8988T (cell line): ENCODE measurements at regions not wholly inside any gene's neighbourhood (a gene's known extent, or its start where the extent isn't known, plus 50 kb on each side); places are given as distances from the start of the nearest gene placed in this dataset.
"Not testable (repeated sequence)": the region's sequence is repeated elsewhere in the genome, so short reads cannot be mapped to it uniquely, and the experiment has no call there.

ENCODE experiments used
- DNase-seq: peaks from one replicate; pipeline ENCODE4 v3.0.0; 2011

GRCh38 chr18:40307627-40308026 is 1647.4 kb upstream of the PIK3C3 start:
- no peak for DNase-seq

DNA sequence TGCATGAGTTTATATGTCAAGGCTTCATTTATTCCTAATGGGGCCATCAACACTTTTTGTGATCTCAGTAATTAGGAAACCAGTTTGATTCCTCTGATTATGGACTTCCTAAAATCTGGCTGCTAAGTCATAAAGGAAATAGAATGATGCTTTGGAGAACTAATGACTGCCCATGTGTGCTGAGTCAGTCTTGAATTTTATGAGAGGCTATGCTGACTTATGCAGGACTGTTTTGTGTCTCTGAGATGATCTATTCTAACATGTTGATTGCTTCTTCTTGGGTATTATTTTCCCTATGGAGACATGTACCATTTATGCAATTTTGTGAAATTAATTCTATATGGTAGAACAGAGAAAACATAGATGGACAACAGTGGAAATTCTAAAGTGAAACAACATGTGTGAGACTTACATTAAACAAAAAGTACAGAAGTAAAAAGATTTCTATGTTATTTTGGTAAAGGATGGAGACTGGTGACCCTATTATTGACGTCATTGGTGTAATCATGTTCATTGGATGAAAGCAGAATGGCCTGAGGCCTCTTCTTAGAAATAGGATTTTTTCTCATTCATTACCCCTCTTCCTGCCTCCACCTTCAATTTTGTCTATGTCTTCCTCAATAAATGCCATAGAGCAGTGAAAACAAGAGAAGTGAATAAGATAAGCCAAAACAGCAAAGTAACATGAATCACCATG is 1658.2 kb upstream of the PIK3C3 start:
- DNase-seq, result no peak

- no peak for DNase-seq
Observed at GRCh38 chr18:40292985-40293710, 1661.9 kb upstream of the PIK3C3 start.

DNA sequence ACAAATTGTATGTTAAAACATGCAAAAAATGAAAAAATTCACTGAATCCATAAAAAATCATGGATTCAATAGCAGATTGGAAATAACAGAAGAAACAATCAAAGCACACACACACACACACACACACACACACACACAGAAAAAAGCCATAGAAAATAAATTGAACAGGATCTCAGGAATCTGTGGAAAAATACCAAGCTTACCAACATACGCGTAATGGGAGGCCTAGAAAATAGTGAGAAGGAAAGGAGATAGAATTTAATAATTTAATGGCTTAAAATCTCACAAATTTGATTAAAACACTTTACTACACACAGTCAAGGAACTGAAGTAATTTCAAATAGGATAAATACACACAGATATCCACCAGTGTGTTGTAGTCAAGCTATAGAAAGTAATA is 1671.5 kb upstream of the PIK3C3 start:
- no peak for DNase-seq

GRCh38 chr18:40281356-40281755 is 1673.7 kb upstream of the PIK3C3 start:
- not testable (repeated sequence) for DNase-seq

DNA sequence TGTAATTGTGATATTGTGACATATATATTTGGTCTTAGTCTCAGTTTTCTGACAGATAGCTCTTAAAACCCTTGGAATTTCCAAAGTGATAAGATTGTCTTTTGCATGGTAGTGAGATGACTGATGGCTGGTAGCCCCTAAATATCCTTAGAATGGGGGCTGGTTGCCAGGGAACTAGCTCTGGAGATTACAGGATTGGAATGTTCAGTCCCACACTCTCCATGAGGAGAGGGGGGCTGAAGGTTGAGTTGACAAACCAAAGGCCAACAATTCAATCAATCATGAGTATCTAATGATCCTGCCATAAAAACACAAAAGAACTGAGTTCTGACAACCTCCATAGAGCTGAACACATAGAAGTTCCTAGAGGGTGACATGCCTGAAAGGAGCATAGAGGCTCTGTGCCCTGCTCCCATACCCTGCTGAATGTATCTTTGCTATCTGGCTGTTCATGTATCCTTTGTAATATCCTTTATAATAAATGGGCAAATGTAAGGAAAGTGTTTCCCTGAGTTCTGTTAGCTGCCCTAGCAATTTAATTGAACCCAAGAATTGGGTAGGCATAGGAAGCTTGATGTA is 1680.3 kb upstream of the PIK3C3 start:
- DNase-seq, result no peak

DNA sequence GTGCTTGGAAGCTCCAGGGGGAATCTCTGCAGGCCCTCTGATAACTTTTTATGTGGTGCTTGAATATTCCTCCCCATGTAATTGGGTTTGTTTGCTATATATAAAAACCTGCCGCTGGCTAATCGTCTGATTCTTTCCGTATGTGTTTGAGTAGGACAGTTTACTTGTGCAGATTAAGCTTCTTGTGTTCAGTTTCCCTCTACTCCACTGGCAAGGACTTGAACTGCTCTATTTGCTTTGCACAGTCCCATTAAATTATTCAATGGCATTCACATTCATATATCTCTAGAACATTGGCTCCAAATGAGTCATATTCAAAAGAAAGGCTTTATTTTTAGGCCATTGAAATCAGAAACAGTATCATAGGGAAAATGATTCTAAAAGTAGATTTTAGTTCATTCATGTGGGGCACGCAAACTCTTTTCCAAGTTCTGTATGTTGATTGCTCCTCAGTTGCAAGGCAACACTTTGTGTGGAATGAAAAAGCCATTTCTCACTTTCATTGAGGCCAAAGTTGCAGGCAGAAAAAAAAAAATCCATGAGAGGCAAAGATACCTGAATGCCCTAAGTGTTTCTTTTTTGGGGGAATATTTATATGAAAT is 1682.3 kb upstream of the PIK3C3 start:
- DNase-seq, result no peak

DNA sequence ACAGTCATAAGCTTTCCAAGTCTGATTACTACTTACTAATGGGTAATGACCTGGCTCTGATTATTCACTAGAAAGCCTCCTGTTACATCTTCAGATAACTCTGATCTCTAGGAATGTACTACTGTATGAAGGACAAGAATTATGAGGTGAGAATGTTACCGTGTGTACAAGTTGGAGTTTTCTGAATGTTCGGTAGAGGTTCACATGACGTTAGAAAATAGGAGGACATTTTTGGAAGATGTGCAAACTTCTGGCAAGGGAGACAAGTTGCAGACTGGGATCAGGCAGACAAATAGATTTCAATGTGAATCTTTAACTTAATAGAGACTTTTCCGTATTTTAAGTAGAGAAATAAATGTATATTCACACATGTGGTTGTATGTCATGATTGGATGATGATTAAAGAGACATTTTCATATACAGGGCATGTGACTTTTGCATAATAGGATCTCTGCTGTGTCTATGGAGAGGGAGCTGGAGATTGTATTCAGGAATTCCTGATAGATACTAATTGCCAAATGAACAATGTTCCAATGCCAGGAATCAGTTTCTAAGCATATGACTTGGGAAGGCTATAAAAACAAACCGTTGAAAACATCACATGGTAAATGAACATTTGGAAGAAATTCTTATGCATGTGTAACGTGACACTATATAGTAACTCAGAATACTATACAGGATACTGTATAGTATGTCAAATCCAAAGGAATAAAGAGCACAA is 1695.8 kb upstream of the PIK3C3 start:
- no peak for DNase-seq

- DNase-seq, result no peak
Observed at GRCh38 chr18:40258311-40258710, 1696.7 kb upstream of the PIK3C3 start.

DNA sequence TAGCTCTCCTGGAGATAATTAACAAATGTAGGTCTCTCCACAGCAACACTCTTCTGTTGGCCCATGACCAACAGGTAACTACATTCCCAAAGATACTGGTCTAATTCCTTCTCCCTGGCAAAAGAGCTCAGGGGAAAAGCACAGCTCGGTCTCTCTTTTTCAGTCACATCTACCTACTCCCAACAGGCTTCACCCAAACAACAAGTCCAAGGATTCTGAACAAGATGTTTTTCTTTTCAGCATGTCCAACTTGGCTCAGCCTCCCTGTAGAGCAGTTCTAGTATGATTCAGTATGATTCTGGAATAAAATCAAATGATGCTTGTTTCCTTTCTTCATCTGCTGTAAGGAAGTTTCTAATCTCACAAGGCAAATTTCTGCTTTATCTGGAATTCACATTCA is 1704.8 kb upstream of the PIK3C3 start:
- no peak for DNase-seq

GRCh38 chr18:40249390-40250080 is 1705.5 kb upstream of the PIK3C3 start:
- no peak for DNase-seq

DNA sequence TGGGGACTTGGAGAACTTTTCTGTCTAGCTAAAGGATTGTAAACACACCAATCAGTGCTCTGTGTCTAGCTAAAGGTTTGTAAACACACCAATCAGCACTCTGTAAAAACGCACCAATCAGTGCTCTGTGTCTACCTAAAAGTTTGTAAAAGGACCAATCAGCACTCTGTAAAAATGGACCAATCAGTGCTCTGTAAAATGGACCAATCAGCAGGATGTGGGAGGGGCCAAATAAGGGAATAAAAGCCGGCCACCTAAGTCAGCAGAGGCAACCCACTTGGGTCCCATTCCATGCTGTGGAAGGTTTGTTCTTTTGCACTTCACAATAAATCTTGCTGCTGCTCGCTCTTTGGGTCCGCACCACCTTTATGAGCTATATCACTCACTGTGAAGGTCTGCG is 1709.4 kb upstream of the PIK3C3 start:
- DNase-seq, result not testable (repeated sequence)

- DNase-seq, result no peak
Observed at GRCh38 chr18:40243607-40244006, 1711.4 kb upstream of the PIK3C3 start.

DNA sequence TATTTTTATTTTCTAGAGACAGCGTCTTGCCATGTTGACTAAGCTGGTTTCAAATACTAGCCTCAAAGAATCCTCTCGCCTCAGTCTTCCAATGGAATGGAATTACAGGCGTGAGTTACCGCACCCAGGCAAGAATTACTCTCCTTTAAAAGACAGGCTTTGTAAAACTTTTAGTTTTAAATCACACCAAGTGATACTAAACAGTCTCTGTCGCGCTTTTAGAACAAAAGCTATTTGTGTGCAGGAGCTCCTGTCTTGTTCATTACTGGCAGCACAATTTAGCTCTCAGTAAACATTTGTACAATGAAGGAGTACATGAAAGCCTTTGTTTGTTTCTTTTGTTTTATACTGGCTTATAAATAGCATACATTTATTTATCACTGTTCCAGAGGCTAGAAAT is 1719.2 kb upstream of the PIK3C3 start:
- DNase-seq, result no peak

DNA sequence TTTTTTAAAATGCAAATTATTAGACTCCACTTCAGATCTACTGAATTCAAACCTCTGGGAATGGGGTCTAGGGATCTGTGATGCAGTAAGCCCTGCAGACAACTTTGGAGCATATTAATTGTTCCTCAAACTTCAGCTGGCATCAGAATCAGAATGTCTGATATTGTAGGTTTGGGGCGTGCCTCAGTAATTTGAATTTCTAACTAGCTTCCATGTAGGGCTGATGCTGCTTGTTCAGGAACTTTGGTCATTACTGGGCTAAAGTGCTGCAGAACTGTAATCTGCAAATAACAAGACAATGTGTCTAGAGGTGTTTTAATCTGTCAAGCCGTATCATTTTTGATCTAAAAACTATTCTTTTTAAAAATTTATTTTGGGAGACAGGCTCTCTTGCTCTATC is 1719.7 kb upstream of the PIK3C3 start:
- DNase-seq, result no peak

DNA sequence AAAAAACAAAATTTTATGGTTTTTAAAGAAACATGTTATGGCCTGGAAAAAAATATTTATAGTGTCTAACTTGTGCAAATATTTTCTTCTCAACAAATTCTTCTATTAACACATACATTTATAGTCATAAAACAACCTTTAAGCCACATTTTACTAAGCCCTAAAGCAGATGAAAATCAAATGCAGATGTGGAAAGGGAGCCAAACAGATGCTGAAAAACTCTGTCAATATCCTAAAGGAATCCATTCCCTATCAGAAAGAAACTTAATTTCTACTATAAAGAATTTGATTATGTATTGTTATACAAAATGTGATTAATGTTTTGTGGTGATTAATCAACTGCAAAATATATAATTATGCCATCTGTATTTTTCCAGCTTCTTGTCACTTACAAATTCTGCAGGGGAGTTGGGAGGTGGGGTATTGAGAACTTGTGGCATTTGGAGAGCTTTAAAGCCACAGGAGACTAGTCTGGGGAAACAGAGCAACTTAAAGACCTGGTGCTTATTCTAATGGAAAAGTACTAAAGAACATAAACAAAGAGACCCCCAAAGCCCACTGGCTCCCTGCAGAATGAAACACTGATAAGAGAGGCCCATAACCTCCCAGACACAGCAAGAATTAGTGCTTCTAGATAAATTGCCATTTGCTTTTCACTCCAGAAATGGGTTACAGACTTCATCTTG is 1721.0 kb upstream of the PIK3C3 start:
- no peak for DNase-seq

- no peak for DNase-seq
Observed at GRCh38 chr18:40222776-40223175, 1732.3 kb upstream of the PIK3C3 start.

DNA sequence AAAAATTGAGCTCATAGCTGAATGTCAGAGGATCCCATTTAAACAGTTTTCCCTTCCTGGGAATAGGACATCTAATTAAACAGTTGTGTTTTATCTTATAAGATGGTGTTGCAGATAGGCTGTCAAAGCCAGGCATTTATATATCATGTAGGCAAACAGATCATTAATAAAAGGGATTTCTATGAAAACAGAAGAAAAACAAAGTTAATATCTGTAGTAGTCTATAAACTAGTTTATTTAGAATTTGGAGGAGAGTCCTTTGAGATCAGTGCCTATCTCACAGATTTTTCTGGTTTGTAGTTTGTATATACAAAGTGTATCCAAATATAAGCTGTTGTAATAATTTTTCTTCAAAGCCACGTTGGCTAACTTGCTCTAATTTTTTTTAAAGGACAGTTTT is 1738.2 kb upstream of the PIK3C3 start:
- no peak for DNase-seq

- no peak for DNase-seq
Observed at GRCh38 chr18:40215979-40216378, 1739.1 kb upstream of the PIK3C3 start.

- no peak for DNase-seq
Observed at GRCh38 chr18:40210696-40211095, 1744.3 kb upstream of the PIK3C3 start.

DNA sequence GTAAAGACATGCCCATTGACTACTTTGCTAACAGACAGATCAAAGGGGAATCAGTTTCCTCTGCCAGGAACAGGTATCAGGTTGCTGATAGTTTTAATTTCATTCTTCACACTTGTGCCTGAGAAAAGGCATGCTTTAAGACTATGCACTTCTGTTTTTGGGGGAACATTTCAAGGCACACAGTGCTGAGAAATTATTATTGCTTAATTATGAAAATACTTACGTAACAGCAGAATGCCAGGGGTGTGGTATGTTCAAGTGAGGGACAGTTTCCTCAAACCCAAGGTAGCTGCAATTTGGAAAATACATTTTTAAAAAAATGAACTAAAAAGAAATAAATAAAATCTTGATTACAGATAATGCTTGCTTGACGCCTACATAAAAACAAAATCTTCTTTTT is 1746.1 kb upstream of the PIK3C3 start:
- DNase-seq, result no peak

GRCh38 chr18:40197711-40198110 is 1757.3 kb upstream of the PIK3C3 start:
- DNase-seq, result no peak
